ENCODE measurements at regions not wholly inside any gene's neighbourhood (a gene's known extent, or its start where the extent isn't known, plus 50 kb on each side); places are given as distances from the start of the nearest gene placed in this dataset.

DNA sequence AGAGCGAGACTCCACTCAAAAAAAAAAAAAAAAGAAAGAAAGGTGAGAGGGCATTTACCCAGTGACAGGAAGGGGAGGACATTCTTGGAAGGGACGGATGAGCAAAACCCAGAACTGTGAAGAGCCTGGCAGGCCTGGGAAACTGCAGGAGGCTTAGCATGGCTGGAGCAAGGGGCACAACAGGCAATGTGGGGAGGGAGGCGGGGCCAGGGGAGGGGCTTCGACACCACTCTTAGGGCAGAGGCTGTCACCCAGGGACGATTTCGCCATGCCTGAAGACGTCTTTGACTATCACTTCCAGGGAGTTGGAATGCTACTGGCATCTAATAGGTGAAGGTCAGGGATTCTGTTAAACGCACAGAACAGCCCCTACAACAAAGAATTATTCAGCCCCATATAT lies 184.0 kb downstream of the HUNK start:
- no peak overlapping the region for H3K4me3 ChIP-seq (ENCODE audit: low read depth, low read length, poor library complexity, severe bottlenecking)
- H3K4me1 ChIP-seq (ENCODE audit: insufficient read depth, low read length, poor library complexity, severe bottlenecking): no peaks in the 10 kb centered on the region
- no peak for DNase-seq (ENCODE audit: low spot score)
- ChIA-PET POLR2A (ENCODE audit: low non-redundant PET) (no interaction called here), CTCF (no interaction called here)
- H3K27ac ChIP-seq (ENCODE audit: low read depth, low read length, poor library complexity, severe bottlenecking): no peak overlapping the region
- H3K27me3 ChIP-seq (replicated peaks; ENCODE audit: insufficient read depth, low read depth, low read length, poor library complexity): peaks cover 5% of the 10 kb centered on the region
- no TSS peak for BruUV-seq (replicated peaks)
- no peak for TF ChIP-seq CTCF (conservative IDR thresholded peaks at IDR 0.05; ENCODE audit: low read depth, low read length)
- intact Hi-C loops (cut with micrococcal nuclease; ENCODE audit: unreplicated experiment): no loop called here
- no peaks in the 10 kb centered on the region for H3K9me3 ChIP-seq (ENCODE audit: low read depth, low read length, poor library complexity, severe bottlenecking)
- H3K36me3 ChIP-seq (ENCODE audit: insufficient read depth, low read length, poor library complexity, severe bottlenecking): no peaks in the 10 kb centered on the region

- no peak overlapping the region for H3K27ac ChIP-seq (ENCODE audit: low read depth, low read length, poor library complexity, severe bottlenecking)
- no peak overlapping the region for H3K4me3 ChIP-seq (ENCODE audit: low read depth, low read length, poor library complexity, severe bottlenecking)
- CTCF ChIA-PET: no interaction called here
- intact Hi-C loops (cut with micrococcal nuclease; ENCODE audit: unreplicated experiment): no loop called here
- no peaks in the 10 kb centered on the region for H3K4me1 ChIP-seq (ENCODE audit: insufficient read depth, low read length, poor library complexity, severe bottlenecking)
- no peaks in the 10 kb centered on the region for H3K36me3 ChIP-seq (ENCODE audit: insufficient read depth, low read length, poor library complexity, severe bottlenecking)
- BruUV-seq (replicated peaks): no TSS peak
- no peak for TF ChIP-seq EZH2 (IDR thresholded peaks at IDR 0.05; ENCODE audit: borderline replicate concordance, low read depth, low read length, poor library complexity, severe bottlenecking)
- no peak for TF ChIP-seq CTCF (conservative IDR thresholded peaks at IDR 0.05; ENCODE audit: low read depth, low read length)
- no peak for DNase-seq (ENCODE audit: low spot score)
- POLR2A ChIA-PET (ENCODE audit: low non-redundant PET): no interaction called here
- no peaks in the 10 kb centered on the region for H3K9me3 ChIP-seq (ENCODE audit: low read depth, low read length, poor library complexity, severe bottlenecking)
- H3K27me3 ChIP-seq (replicated peaks; ENCODE audit: insufficient read depth, low read depth, low read length, poor library complexity): no peaks in the 10 kb centered on the region
These were observed 182.5 kb downstream of the HUNK start for GRCh38 chr21:32055305-32055704.

All from A673 (cell line).